ENCODE measurements at regions not wholly inside any gene's neighbourhood (a gene's known extent, or its start where the extent isn't known, plus 50 kb on each side); places are given as distances from the start of the nearest gene placed in this dataset.

DNA sequence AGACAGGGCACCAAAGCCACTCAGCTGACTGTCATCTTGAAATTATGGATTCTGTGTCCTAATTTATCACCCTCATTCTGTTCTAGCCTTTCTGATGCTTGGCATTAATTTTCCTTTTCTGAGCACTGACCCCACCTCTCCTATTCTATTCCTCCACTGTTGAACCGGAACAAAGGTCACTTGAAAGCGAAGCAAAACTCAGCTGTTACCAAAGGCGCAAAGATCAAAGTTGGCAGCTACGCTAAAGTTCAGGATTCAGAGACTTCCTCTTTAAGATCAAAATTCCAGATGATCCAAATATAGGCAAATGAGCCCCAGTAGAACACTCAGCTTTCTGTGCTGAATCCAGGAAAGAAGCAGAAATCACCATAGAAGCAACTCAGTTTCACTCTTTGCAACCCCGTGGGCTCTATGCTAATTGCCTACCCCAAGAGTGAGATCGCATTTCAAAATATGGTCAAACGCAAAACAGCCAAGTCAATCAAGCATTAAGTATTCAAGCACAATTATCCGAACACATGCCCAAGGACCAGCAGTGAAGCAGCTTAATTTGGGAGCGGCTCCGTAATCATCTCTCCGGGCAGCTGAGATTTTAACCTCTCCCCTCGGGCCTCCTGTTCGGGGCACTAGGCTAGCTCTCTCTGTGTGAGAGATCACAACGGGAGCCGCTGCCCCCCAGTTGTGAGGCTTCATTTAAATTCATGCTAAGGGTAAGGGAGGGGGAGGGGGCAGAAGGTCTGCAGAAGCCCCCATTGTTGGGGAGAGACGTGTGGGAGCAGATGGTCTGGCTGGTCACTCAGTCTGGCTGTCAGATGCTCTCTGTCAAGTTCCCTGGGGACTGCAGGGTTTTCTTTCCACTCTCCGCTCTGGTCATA lies 288.6 kb downstream of the ELAVL2 start:
- TF ChIP-seq, protein P1, sequence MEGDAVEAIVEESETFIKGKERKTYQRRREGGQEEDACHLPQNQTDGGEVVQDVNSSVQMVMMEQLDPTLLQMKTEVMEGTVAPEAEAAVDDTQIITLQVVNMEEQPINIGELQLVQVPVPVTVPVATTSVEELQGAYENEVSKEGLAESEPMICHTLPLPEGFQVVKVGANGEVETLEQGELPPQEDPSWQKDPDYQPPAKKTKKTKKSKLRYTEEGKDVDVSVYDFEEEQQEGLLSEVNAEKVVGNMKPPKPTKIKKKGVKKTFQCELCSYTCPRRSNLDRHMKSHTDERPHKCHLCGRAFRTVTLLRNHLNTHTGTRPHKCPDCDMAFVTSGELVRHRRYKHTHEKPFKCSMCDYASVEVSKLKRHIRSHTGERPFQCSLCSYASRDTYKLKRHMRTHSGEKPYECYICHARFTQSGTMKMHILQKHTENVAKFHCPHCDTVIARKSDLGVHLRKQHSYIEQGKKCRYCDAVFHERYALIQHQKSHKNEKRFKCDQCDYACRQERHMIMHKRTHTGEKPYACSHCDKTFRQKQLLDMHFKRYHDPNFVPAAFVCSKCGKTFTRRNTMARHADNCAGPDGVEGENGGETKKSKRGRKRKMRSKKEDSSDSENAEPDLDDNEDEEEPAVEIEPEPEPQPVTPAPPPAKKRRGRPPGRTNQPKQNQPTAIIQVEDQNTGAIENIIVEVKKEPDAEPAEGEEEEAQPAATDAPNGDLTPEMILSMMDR (tag by site-specific recombination; IDR thresholded peaks at IDR 0.05), result no peak
- TF ChIP-seq SCRT2 (tag by site-specific recombination; IDR thresholded peaks at IDR 0.05) (no peak), TRIM28 (IDR thresholded peaks at IDR 0.05; ENCODE audit: borderline replicate concordance, low read length) (no peak), GLI4 (tag by site-specific recombination; IDR thresholded peaks at IDR 0.05) (no peak), ZNF701 (tag by site-specific recombination; IDR thresholded peaks at IDR 0.05) (no peak), PRDM1 (tag by site-specific recombination; IDR thresholded peaks at IDR 0.05) (no peak), ZNF175 (tag by site-specific recombination; IDR thresholded peaks at IDR 0.05) (no peak), ZNF670 (tag by site-specific recombination; IDR thresholded peaks at IDR 0.05; ENCODE audit: low read depth) (no peak), KLF8 (tag by site-specific recombination; IDR thresholded peaks at IDR 0.05) (no peak), ZSCAN23 (tag by site-specific recombination; IDR thresholded peaks at IDR 0.05) (no peak), ELK4 (IDR thresholded peaks at IDR 0.05; ENCODE audit: borderline replicate concordance, low read depth, low read length) (no peak)
- TF ChIP-seq, protein P2, sequence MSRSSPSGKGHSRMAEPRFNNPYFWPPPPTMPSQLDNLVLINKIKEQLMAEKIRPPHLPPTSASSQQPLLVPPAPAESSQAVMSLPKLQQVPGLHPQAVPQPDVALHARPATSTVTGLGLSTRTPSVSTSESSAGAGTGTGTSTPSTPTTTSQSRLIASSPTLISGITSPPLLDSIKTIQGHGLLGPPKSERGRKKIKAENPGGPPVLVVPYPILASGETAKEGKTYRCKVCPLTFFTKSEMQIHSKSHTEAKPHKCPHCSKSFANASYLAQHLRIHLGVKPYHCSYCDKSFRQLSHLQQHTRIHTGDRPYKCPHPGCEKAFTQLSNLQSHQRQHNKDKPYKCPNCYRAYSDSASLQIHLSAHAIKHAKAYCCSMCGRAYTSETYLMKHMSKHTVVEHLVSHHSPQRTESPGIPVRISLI (tag by site-specific recombination; IDR thresholded peaks at IDR 0.05), result no peak
- TF ChIP-seq, protein P3, sequence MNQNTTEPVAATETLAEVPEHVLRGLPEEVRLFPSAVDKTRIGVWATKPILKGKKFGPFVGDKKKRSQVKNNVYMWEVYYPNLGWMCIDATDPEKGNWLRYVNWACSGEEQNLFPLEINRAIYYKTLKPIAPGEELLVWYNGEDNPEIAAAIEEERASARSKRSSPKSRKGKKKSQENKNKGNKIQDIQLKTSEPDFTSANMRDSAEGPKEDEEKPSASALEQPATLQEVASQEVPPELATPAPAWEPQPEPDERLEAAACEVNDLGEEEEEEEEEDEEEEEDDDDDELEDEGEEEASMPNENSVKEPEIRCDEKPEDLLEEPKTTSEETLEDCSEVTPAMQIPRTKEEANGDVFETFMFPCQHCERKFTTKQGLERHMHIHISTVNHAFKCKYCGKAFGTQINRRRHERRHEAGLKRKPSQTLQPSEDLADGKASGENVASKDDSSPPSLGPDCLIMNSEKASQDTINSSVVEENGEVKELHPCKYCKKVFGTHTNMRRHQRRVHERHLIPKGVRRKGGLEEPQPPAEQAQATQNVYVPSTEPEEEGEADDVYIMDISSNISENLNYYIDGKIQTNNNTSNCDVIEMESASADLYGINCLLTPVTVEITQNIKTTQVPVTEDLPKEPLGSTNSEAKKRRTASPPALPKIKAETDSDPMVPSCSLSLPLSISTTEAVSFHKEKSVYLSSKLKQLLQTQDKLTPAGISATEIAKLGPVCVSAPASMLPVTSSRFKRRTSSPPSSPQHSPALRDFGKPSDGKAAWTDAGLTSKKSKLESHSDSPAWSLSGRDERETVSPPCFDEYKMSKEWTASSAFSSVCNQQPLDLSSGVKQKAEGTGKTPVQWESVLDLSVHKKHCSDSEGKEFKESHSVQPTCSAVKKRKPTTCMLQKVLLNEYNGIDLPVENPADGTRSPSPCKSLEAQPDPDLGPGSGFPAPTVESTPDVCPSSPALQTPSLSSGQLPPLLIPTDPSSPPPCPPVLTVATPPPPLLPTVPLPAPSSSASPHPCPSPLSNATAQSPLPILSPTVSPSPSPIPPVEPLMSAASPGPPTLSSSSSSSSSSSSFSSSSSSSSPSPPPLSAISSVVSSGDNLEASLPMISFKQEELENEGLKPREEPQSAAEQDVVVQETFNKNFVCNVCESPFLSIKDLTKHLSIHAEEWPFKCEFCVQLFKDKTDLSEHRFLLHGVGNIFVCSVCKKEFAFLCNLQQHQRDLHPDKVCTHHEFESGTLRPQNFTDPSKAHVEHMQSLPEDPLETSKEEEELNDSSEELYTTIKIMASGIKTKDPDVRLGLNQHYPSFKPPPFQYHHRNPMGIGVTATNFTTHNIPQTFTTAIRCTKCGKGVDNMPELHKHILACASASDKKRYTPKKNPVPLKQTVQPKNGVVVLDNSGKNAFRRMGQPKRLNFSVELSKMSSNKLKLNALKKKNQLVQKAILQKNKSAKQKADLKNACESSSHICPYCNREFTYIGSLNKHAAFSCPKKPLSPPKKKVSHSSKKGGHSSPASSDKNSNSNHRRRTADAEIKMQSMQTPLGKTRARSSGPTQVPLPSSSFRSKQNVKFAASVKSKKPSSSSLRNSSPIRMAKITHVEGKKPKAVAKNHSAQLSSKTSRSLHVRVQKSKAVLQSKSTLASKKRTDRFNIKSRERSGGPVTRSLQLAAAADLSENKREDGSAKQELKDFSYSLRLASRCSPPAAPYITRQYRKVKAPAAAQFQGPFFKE (tag by site-specific recombination; IDR thresholded peaks at IDR 0.05; ENCODE audit: borderline replicate concordance), result no peak
- TF ChIP-seq, protein P4, sequence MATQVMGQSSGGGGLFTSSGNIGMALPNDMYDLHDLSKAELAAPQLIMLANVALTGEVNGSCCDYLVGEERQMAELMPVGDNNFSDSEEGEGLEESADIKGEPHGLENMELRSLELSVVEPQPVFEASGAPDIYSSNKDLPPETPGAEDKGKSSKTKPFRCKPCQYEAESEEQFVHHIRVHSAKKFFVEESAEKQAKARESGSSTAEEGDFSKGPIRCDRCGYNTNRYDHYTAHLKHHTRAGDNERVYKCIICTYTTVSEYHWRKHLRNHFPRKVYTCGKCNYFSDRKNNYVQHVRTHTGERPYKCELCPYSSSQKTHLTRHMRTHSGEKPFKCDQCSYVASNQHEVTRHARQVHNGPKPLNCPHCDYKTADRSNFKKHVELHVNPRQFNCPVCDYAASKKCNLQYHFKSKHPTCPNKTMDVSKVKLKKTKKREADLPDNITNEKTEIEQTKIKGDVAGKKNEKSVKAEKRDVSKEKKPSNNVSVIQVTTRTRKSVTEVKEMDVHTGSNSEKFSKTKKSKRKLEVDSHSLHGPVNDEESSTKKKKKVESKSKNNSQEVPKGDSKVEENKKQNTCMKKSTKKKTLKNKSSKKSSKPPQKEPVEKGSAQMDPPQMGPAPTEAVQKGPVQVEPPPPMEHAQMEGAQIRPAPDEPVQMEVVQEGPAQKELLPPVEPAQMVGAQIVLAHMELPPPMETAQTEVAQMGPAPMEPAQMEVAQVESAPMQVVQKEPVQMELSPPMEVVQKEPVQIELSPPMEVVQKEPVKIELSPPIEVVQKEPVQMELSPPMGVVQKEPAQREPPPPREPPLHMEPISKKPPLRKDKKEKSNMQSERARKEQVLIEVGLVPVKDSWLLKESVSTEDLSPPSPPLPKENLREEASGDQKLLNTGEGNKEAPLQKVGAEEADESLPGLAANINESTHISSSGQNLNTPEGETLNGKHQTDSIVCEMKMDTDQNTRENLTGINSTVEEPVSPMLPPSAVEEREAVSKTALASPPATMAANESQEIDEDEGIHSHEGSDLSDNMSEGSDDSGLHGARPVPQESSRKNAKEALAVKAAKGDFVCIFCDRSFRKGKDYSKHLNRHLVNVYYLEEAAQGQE (tag by site-specific recombination; IDR thresholded peaks at IDR 0.05), result no peak
